Neural cell (in vitro differentiated cells): ENCODE measurements at regions not wholly inside any gene's neighbourhood (a gene's known extent, or its start where the extent isn't known, plus 50 kb on each side); places are given as distances from the start of the nearest gene placed in this dataset.

Source experiments
- CTCF ChIP-seq: fragments of 450-650 bp; IDR thresholded peaks from 2 replicates; pipeline ENCODE4 v1.5.1; 2014; ENCODE audit warnings: antibody characterized with exemption, mild to moderate bottlenecking, moderate library complexity; ENCODE audit not compliant: poor library complexity, severe bottlenecking
- EZH2 ChIP-seq: fragments of 200-600, 300-800 bp; shearing (Covaris generic), sonication (generic); IDR thresholded peaks from 2 replicates; pipeline ENCODE4 v1.6.1; 2014; ENCODE audit warnings: antibody characterized with exemption, low read length, borderline replicate concordance, mild to moderate bottlenecking; ENCODE audit not compliant: insufficient read depth, poor library complexity, severe bottlenecking
- POLR2AphosphoS5 ChIP-seq: IDR thresholded peaks from 2 replicates; pipeline ENCODE4 v1.6.1; 2012
- RAD21 ChIP-seq: fragments of 450-650 bp; conservative IDR thresholded peaks from 2 replicates; pipeline ENCODE4 v1.6.1; 2014; ENCODE audit warnings: antibody characterized with exemption, mild to moderate bottlenecking, moderate library complexity
- REST ChIP-seq: IDR thresholded peaks from 2 replicates; pipeline ENCODE4 v1.6.1; 2012; ENCODE audit warnings: borderline replicate concordance

- TF ChIP-seq CTCF, result no peak
- no peak for TF ChIP-seq EZH2
- TF ChIP-seq REST, result no peak
- no peak for TF ChIP-seq RAD21
- no peak for TF ChIP-seq POLR2AphosphoS5
Measured at GRCh38 chr2:138307099-138307498, 194.5 kb upstream of the SPOPL start.
